GM21526 (cell line): ENCODE measurements at regions not wholly inside any gene's neighbourhood (a gene's known extent, or its start where the extent isn't known, plus 50 kb on each side); places are given as distances from the start of the nearest gene placed in this dataset.
"Not testable (repeated sequence)": the region's sequence is repeated elsewhere in the genome, so short reads cannot be mapped to it uniquely, and the experiment has no call there.

ENCODE experiments used
- ATAC-seq: cut with Tn5 transposase; IDR thresholded peaks from one replicate; pipeline ENCODE4 v1.9.1; 2021; ENCODE audit warnings: moderate library complexity; ENCODE audit not compliant: unreplicated experiment, low FRiP score

GRCh38 chrX:96176921-96177320 lies 507.7 kb upstream of the DIAPH2 start:
- no peak for ATAC-seq

DNA sequence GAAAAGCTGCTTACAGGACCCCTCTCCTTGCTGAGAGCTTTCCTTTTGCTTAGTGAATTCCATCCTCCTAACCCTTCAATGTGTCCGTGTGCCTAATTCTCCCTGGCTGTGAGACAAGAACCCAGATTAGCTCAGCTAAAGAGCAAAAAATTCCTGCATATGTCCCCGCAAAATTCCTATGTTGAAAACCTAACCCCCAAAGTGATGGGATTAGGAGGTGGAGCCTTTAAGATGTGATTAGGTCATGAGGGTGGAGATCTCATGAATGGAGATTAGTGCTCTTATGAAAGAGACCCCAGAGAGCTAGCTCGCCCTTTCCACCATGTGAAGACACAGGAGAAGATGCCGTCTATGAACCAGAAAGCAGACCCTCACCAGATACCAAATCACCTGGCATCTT lies 503.0 kb upstream of the DIAPH2 start:
- no peak for ATAC-seq

DNA sequence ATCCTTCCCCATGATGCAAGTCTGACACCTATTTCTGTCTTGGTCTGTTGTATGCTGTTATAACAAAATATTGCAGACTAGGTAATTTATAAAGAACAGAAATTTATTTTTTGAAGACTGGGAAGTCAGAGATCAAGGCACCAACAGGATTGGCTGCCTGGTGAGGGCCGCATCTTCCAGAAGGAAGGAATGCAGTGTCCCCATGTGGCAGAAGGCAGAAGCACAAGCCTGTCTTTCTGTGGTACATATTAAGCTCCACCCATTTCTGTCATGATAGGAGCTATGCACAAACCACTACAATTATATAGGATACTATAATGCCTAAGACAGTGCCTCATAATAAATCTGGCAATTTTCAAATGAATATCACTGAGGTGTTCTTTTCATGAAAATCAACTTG lies 502.3 kb upstream of the DIAPH2 start:
- no peak for ATAC-seq

DNA sequence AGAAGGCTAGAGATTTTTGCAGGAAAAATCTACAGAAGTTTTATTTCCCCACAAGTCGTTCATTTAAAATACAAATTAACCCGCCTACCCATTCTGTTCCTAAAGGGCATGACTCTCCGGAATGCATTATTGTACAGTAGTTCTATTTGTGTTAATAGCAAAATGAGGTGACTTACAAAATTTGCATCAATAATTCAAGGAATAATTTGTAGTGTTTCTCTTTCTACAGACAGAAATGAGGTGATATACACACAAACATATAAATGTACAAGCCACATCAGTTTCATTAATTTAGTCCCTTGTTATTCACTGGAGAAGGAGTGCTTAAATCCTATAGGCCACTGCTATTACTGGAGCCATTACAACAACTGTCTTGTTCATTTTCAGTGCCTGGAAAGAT lies 501.3 kb upstream of the DIAPH2 start:
- ATAC-seq = no peak

- ATAC-seq = no peak
Observed at GRCh38 chrX:96183843-96184242, 500.8 kb upstream of the DIAPH2 start.

DNA sequence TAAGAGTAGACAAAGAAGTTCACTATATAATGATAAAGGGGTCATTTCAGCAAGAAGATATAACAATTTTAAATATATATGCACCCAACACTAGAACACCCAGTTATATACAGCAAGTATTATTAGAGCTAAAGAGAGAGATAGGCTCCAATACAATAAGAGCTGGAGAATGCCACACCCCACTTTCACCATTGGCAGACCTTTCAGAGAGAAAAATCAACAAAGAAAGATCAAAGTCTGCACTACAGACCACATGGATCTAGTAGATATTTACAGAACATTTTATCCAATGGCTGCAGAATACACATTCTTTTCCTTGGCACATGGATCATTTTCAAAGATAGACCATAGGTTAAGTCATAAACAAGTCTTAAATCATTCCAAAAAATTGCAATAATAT lies 479.7 kb upstream of the DIAPH2 start:
- no peak for ATAC-seq

- no peak for ATAC-seq
Observed at GRCh38 chrX:96211953-96212352, 472.7 kb upstream of the DIAPH2 start.

DNA sequence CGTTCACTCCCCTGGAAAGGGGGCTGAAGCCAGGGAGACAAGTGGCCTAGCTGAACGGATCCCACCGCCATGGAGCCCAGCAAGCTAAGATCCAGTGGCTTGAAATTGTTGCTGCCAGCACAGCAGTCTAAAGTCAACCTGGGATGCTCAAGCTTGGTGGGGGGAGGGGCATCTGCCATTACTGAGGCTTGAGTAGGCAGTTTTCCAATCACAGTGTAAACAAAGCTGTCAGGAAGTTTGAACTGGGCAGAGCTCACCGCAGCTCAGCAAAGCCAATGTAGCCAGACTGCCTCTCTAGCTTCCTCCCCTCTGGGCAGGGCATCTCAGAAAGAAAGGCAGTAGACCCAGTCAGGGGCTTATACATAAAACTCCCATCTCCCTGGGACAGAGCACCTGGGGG lies 470.0 kb upstream of the DIAPH2 start:
- not testable (repeated sequence) for ATAC-seq

DNA sequence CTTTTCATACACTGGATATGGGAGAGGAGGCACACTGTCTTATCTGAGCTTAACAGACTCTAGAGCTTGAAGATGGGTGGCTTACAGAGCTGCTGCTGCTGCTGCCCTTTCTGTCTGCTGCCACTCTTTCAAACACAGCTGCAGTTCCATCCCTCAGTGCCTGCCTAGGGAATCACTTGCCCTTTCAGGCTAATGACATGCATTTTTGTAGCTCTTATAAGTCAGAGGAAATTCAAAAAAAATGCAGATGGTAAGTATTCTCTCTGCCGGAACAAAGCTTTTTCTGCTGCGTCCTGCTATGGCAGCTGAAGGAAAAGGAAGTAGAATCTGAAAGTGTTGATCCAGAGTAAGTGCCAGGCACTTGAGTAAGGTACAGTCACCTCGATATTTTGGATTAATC lies 460.4 kb upstream of the DIAPH2 start:
- no peak for ATAC-seq

DNA sequence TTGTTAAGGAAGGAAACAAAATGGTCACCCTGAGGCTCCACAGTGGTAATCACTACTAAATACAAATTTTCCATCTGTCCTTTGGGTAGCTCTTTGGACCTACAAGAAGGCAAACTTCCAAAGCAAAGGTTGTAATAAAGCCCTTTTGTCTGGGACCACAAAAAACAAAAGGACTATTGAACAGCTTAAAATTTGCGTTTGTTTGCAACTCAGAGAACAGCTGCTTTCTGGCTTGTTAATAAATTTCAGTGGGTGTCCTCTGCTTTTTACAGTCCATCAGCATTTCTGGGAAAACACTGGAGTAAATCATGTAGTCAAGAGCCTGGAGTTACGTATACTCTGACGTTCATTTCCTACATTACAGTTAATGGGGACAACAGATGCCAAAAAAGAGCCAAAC lies 439.7 kb upstream of the DIAPH2 start:
- ATAC-seq = no peak

- ATAC-seq = no peak
Observed at GRCh38 chrX:96246436-96246835, 438.2 kb upstream of the DIAPH2 start.
